ENCODE measurements at regions not wholly inside any gene's neighbourhood (a gene's known extent, or its start where the extent isn't known, plus 50 kb on each side); places are given as distances from the start of the nearest gene placed in this dataset.

GRCh38 chr14:71212093-71212492 lies 304.8 kb downstream of the PCNX1 start:
- H3K9me3 ChIP-seq (ENCODE audit: insufficient read depth, low read length), result peaks cover 5% of the 10 kb centered on the region; the same call in 1 of the 2 replicates
- no peak for TF ChIP-seq YY1 (IDR thresholded peaks at IDR 0.05; ENCODE audit: insufficient read depth, insufficient read length)
- TF ChIP-seq ZNF274 (IDR thresholded peaks at IDR 0.05; ENCODE audit: low read depth, low read length), result no peak
- no peak for TF ChIP-seq SUZ12 (IDR thresholded peaks at IDR 0.05; ENCODE audit: extremely low read depth, insufficient read depth, insufficient read length)
- H3K4me1 ChIP-seq (ENCODE audit: insufficient read depth, insufficient read length), result no peaks in the 10 kb centered on the region
- H3K27me3 ChIP-seq (ENCODE audit: insufficient read depth, insufficient read length), result no peaks in the 10 kb centered on the region
- DNase-seq (ENCODE audit: low read depth, low spot score), result no peak
- H3K36me3 ChIP-seq (ENCODE audit: insufficient read depth, insufficient read length, low read length), result no peaks in the 10 kb centered on the region
- no peak overlapping the region for H3K9ac ChIP-seq (ENCODE audit: insufficient read length, low read depth)
- no peak overlapping the region for H3K4me3 ChIP-seq (ENCODE audit: insufficient read length, low read depth)

- DNase-seq (ENCODE audit: low read depth, low spot score), result no peak
- no peaks in the 10 kb centered on the region for H3K4me1 ChIP-seq (ENCODE audit: insufficient read depth, insufficient read length)
These were observed 305.4 kb downstream of the PCNX1 start for GRCh38 chr14:71212683-71213107.

GRCh38 chr14:71214241-71214640 lies 307.0 kb downstream of the PCNX1 start:
- Histone ChIP-seq H3K9me3 (ENCODE audit: insufficient read depth, low read length) (peaks cover 5% of the 10 kb centered on the region; the same call in 1 of the 2 replicates), H3K9ac (ENCODE audit: insufficient read length, low read depth) (no peak overlapping the region), H3K36me3 (ENCODE audit: insufficient read depth, insufficient read length, low read length) (no peaks in the 10 kb centered on the region), H3K4me3 (ENCODE audit: insufficient read length, low read depth) (no peak overlapping the region), H3K27me3 (ENCODE audit: insufficient read depth, insufficient read length) (no peaks in the 10 kb centered on the region), H3K4me1 (ENCODE audit: insufficient read depth, insufficient read length) (no peaks in the 10 kb centered on the region)
- TF ChIP-seq YY1 (IDR thresholded peaks at IDR 0.05; ENCODE audit: insufficient read depth, insufficient read length) (no peak), ZNF274 (IDR thresholded peaks at IDR 0.05; ENCODE audit: low read depth, low read length) (no peak), SUZ12 (IDR thresholded peaks at IDR 0.05; ENCODE audit: extremely low read depth, insufficient read depth, insufficient read length) (no peak)
- no peak for DNase-seq (ENCODE audit: low read depth, low spot score)

More at GRCh38 chr14:71212683-71213107, 305.4 kb downstream of the PCNX1 start:
- Histone ChIP-seq H3K4me3 (ENCODE audit: insufficient read length, low read depth) (no peak overlapping the region), H3K9me3 (ENCODE audit: insufficient read depth, low read length) (peaks cover 9% of the 10 kb centered on the region; the same call in 1 of the 2 replicates), H3K9ac (ENCODE audit: insufficient read length, low read depth) (no peak overlapping the region), H3K36me3 (ENCODE audit: insufficient read depth, insufficient read length, low read length) (no peaks in the 10 kb centered on the region), H3K27me3 (ENCODE audit: insufficient read depth, insufficient read length) (no peaks in the 10 kb centered on the region)
- TF ChIP-seq SUZ12 (IDR thresholded peaks at IDR 0.05; ENCODE audit: extremely low read depth, insufficient read depth, insufficient read length) (no peak), YY1 (IDR thresholded peaks at IDR 0.05; ENCODE audit: insufficient read depth, insufficient read length) (no peak)

- H3K4me3 ChIP-seq (ENCODE audit: insufficient read length, low read depth), result no peak overlapping the region
- H3K36me3 ChIP-seq (ENCODE audit: insufficient read depth, insufficient read length, low read length), result no peaks in the 10 kb centered on the region
- peaks cover 2% of the 10 kb centered on the region for H3K4me1 ChIP-seq (ENCODE audit: insufficient read depth, insufficient read length)
- TF ChIP-seq YY1 (IDR thresholded peaks at IDR 0.05; ENCODE audit: insufficient read depth, insufficient read length), result no peak
- no peak for TF ChIP-seq SUZ12 (IDR thresholded peaks at IDR 0.05; ENCODE audit: extremely low read depth, insufficient read depth, insufficient read length)
- no peak for TF ChIP-seq ZNF274 (IDR thresholded peaks at IDR 0.05; ENCODE audit: low read depth, low read length)
- H3K9me3 ChIP-seq (ENCODE audit: insufficient read depth, low read length), result peaks cover 13% of the 10 kb centered on the region; the same call in 1 of the 2 replicates
- peak; percentile 44 for DNase-seq (ENCODE audit: low read depth, low spot score)
- H3K9ac ChIP-seq (ENCODE audit: insufficient read length, low read depth), result no peak overlapping the region
- H3K27me3 ChIP-seq (ENCODE audit: insufficient read depth, insufficient read length), result no peaks in the 10 kb centered on the region
These were observed 313.2 kb downstream of the PCNX1 start for GRCh38 chr14:71220462-71220861.

GRCh38 chr14:71221119-71221518 lies 313.9 kb downstream of the PCNX1 start:
- TF ChIP-seq ZNF274 (IDR thresholded peaks at IDR 0.05; ENCODE audit: low read depth, low read length) (no peak), SUZ12 (IDR thresholded peaks at IDR 0.05; ENCODE audit: extremely low read depth, insufficient read depth, insufficient read length) (no peak), YY1 (IDR thresholded peaks at IDR 0.05; ENCODE audit: insufficient read depth, insufficient read length) (no peak)
- Histone ChIP-seq H3K9me3 (ENCODE audit: insufficient read depth, low read length) (peaks cover 13% of the 10 kb centered on the region; the same call in 1 of the 2 replicates), H3K4me3 (ENCODE audit: insufficient read length, low read depth) (no peak overlapping the region), H3K4me1 (ENCODE audit: insufficient read depth, insufficient read length) (peaks cover 2% of the 10 kb centered on the region), H3K36me3 (ENCODE audit: insufficient read depth, insufficient read length, low read length) (no peaks in the 10 kb centered on the region), H3K9ac (ENCODE audit: insufficient read length, low read depth) (no peak overlapping the region), H3K27me3 (ENCODE audit: insufficient read depth, insufficient read length) (no peaks in the 10 kb centered on the region)
- no peak for DNase-seq (ENCODE audit: low read depth, low spot score)

GRCh38 chr14:71225113-71225512 lies 317.9 kb downstream of the PCNX1 start:
- H3K36me3 ChIP-seq (ENCODE audit: insufficient read depth, insufficient read length, low read length), result no peaks in the 10 kb centered on the region
- H3K4me3 ChIP-seq (ENCODE audit: insufficient read length, low read depth), result no peak overlapping the region
- no peak overlapping the region for H3K9ac ChIP-seq (ENCODE audit: insufficient read length, low read depth)
- TF ChIP-seq YY1 (IDR thresholded peaks at IDR 0.05; ENCODE audit: insufficient read depth, insufficient read length), result no peak
- no peak for TF ChIP-seq ZNF274 (IDR thresholded peaks at IDR 0.05; ENCODE audit: low read depth, low read length)
- no peak for TF ChIP-seq SUZ12 (IDR thresholded peaks at IDR 0.05; ENCODE audit: extremely low read depth, insufficient read depth, insufficient read length)
- no peak for DNase-seq (ENCODE audit: low read depth, low spot score)
- peaks cover 7% of the 10 kb centered on the region; the same call in 1 of the 2 replicates for H3K9me3 ChIP-seq (ENCODE audit: insufficient read depth, low read length)
- no peaks in the 10 kb centered on the region for H3K27me3 ChIP-seq (ENCODE audit: insufficient read depth, insufficient read length)
- peaks cover under 1% of the 10 kb centered on the region for H3K4me1 ChIP-seq (ENCODE audit: insufficient read depth, insufficient read length)

- DNase-seq (ENCODE audit: low read depth, low spot score), result no peak
These were observed 321.5 kb downstream of the PCNX1 start for GRCh38 chr14:71228711-71229110.

More at GRCh38 chr14:71228711-71229110, 321.5 kb downstream of the PCNX1 start:
- TF ChIP-seq YY1 (IDR thresholded peaks at IDR 0.05; ENCODE audit: insufficient read depth, insufficient read length) (no peak), ZNF274 (IDR thresholded peaks at IDR 0.05; ENCODE audit: low read depth, low read length) (no peak), SUZ12 (IDR thresholded peaks at IDR 0.05; ENCODE audit: extremely low read depth, insufficient read depth, insufficient read length) (no peak)
- H3K27me3 ChIP-seq (ENCODE audit: insufficient read depth, insufficient read length), result no peaks in the 10 kb centered on the region
- no peaks in the 10 kb centered on the region for H3K36me3 ChIP-seq (ENCODE audit: insufficient read depth, insufficient read length, low read length)
- no peaks in the 10 kb centered on the region for H3K9me3 ChIP-seq (ENCODE audit: insufficient read depth, low read length)
- no peak overlapping the region for H3K4me3 ChIP-seq (ENCODE audit: insufficient read length, low read depth)
- H3K4me1 ChIP-seq (ENCODE audit: insufficient read depth, insufficient read length), result no peaks in the 10 kb centered on the region
- H3K9ac ChIP-seq (ENCODE audit: insufficient read length, low read depth), result no peak overlapping the region
